NT2/D1 (cell line): ENCODE measurements at regions not wholly inside any gene's neighbourhood (a gene's known extent, or its start where the extent isn't known, plus 50 kb on each side); places are given as distances from the start of the nearest gene placed in this dataset.

Experiments used
- DNase-seq: peaks from one replicate; pipeline ENCODE4 v3.0.0-alpha.2; 2011; ENCODE audit warnings: low read depth, low spot score
- H3K27me3 ChIP-seq: 2 replicates; pipeline ENCODE4 v1.6.0; 2011; ENCODE audit warnings: mild to moderate bottlenecking; ENCODE audit not compliant: insufficient read length, insufficient read depth
- H3K36me3 ChIP-seq: 2 replicates; pipeline ENCODE4 v1.6.1; 2011; ENCODE audit warnings: mild to moderate bottlenecking, low read length, mixed read lengths; ENCODE audit not compliant: insufficient read depth, insufficient read length
- H3K4me1 ChIP-seq: 2 replicates; pipeline ENCODE4 v1.5.1; 2011; ENCODE audit not compliant: insufficient read depth, insufficient read length
- H3K4me3 ChIP-seq: 2 replicates; pipeline ENCODE4 v1.5.1; 2011; ENCODE audit warnings: low read depth; ENCODE audit not compliant: insufficient read length
- H3K9ac ChIP-seq: 2 replicates; pipeline ENCODE4 v1.6.0; 2011; ENCODE audit warnings: low read depth; ENCODE audit not compliant: insufficient read length
- H3K9me3 ChIP-seq: 2 replicates; pipeline ENCODE4 v1.5.1; 2011; ENCODE audit warnings: mild to moderate bottlenecking, low read length; ENCODE audit not compliant: insufficient read depth
- SUZ12 ChIP-seq: IDR thresholded peaks from 2 replicates; pipeline ENCODE4 v1.6.1; 2011; ENCODE audit not compliant: insufficient read length, insufficient read depth; ENCODE audit errors: extremely low read depth
- YY1 ChIP-seq: IDR thresholded peaks from 2 replicates; pipeline ENCODE4 v1.6.1; 2011; ENCODE audit not compliant: insufficient read length, insufficient read depth
- ZNF274 ChIP-seq: IDR thresholded peaks from 2 replicates; pipeline ENCODE4 v1.6.1; 2011; ENCODE audit warnings: mild to moderate bottlenecking, low read depth, low read length

DNA sequence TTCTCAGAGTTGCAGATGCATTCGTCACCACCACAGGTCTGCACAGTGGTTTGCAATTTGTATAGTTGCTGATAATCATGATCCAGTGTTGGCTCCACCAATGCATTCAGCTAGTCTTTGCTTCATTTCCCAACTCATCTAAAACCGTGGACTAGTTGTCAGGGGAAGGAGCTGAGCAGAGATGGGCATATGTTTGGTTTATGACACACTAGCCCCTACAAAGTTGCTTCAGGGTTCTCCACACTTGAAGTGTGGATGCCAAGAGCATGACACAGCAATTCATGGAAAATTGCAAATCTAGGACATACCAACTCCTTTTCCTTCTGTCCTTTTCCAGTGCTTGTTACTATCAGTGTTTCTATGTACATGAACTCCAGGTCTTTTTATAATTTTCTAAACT is 168.0 kb downstream of the TNFSF13B start:
- H3K27me3 ChIP-seq = no peaks in the 10 kb centered on the region
- H3K4me1 ChIP-seq = no peaks in the 10 kb centered on the region
- no peaks in the 10 kb centered on the region for H3K36me3 ChIP-seq
- no peaks in the 10 kb centered on the region for H3K9me3 ChIP-seq
- no peak for DNase-seq
- TF ChIP-seq YY1 (no peak), SUZ12 (no peak), ZNF274 (no peak)
- H3K4me3 ChIP-seq = no peak overlapping the region
- no peak overlapping the region for H3K9ac ChIP-seq

DNA sequence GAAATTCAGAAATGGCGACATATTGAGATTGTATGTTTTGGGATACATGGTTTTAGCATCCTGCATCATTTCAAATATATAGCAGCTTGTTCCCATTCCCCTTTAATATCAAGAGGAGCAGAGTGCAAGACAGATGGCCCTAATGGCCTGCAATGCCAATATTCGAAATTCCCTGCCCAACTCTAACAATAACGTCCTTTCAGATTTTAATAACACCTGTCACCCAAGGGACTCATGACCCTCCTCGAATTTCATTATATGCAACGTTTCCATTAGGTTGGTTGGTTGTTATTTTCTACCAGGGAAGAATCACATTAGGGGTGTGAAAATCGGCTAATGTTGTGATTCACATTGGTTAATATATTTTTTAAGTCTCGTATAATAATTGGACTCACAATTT is 170.0 kb downstream of the TNFSF13B start:
- Histone ChIP-seq H3K27me3 (no peaks in the 10 kb centered on the region), H3K4me3 (no peak overlapping the region), H3K9ac (no peak overlapping the region), H3K9me3 (no peaks in the 10 kb centered on the region), H3K36me3 (no peaks in the 10 kb centered on the region), H3K4me1 (no peaks in the 10 kb centered on the region)
- DNase-seq = no peak
- TF ChIP-seq YY1 (no peak), ZNF274 (no peak), SUZ12 (no peak)

DNA sequence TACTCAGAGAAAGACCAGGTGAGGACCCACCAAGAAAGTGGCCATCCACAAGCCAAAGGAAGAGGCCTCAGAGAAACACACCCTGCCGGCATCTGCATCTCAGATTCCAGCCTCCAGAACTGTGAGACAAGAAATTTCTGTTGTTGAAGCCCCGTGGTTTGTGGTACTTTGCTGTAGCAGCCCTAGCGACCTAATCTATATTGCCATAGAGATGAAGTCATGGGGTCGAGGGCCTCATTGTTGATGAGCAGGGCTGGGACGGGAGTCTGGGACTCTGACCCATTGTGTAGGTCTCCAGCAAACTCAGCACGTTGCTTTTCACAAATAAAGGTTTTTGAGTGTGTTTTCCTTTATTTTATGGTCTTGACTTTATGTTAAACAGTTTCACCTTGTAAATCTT is 174.9 kb downstream of the TNFSF13B start:
- Histone ChIP-seq H3K36me3 (no peaks in the 10 kb centered on the region), H3K9me3 (no peaks in the 10 kb centered on the region), H3K4me3 (no peak overlapping the region), H3K27me3 (no peaks in the 10 kb centered on the region), H3K9ac (no peak overlapping the region), H3K4me1 (no peaks in the 10 kb centered on the region)
- TF ChIP-seq YY1 = no peak
- TF ChIP-seq SUZ12 = no peak
- no peak for DNase-seq

DNA sequence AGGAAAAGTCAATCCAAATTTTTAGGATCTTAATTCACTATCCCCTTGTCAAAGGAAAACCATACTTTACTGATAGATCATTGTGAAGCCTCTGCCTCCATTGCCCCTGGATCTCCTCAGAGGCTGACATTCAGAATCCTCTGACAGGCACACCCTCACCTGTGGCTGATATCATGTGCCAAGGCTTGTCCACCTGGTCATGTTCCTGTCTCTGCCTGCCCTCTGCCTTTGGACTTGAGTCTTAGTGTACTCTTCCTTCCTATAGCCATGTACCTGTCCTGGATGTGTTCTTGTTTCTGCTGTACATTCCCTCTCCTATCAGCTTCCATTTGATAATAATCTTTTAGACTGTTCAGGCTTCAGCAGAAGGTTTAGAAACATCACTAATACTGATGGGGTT is 179.4 kb downstream of the TNFSF13B start:
- Histone ChIP-seq H3K27me3 (no peaks in the 10 kb centered on the region), H3K9ac (no peak overlapping the region), H3K9me3 (no peaks in the 10 kb centered on the region), H3K4me3 (no peak overlapping the region), H3K4me1 (no peaks in the 10 kb centered on the region), H3K36me3 (no peaks in the 10 kb centered on the region)
- TF ChIP-seq YY1 (no peak), SUZ12 (no peak), ZNF274 (no peak)
- DNase-seq = no peak

DNA sequence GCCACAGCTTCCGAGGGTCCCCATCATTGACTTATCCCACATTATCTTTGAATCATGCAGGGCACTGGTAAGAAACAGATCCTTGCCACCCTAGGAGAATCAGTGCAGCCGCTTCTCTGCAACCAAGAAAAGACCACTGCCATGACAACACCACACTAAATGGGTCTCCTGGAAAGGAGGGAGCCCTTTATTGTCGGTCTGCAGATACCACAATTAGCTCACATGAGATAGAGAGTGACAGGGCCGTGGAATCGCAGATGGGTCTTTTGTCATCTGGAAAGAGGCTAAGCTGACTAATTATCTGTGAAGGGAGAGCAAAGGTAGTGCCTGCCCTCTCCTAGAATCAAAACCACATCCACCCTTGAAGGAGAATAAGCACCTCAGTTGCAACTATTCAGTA is 178.3 kb upstream of the MYO16 start:
- Histone ChIP-seq H3K36me3 (no peaks in the 10 kb centered on the region), H3K27me3 (no peaks in the 10 kb centered on the region), H3K9me3 (no peaks in the 10 kb centered on the region; the same call in 1 of the 2 replicates), H3K4me3 (no peak overlapping the region), H3K4me1 (no peaks in the 10 kb centered on the region), H3K9ac (no peak overlapping the region)
- TF ChIP-seq SUZ12 (no peak), YY1 (no peak), ZNF274 (no peak)
- no peak for DNase-seq

DNA sequence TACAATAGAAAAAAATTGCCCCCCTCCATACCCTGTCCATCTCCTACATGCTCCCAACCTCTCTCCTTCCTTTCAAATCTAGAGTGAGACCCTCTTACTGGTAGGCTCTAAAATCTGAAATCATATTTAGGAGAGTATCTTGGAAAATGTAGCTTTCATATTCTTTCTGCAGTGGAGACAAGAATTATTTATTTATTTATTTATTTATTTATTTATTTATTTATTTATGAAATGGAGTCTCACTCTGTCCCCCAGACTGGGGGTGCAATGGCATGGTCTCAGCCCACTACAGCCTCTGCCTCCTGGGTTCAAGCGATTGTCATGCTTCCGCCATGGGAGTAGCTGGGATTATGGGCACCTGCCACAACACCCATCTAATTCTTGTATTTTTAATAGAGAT is 174.1 kb upstream of the MYO16 start:
- H3K27me3 ChIP-seq = no peaks in the 10 kb centered on the region
- H3K9ac ChIP-seq = no peak overlapping the region
- H3K4me3 ChIP-seq = no peak overlapping the region
- no peaks in the 10 kb centered on the region; the same call in 1 of the 2 replicates for H3K9me3 ChIP-seq
- H3K4me1 ChIP-seq = no peaks in the 10 kb centered on the region
- TF ChIP-seq SUZ12 = no peak
- no peak for TF ChIP-seq YY1
- TF ChIP-seq ZNF274 = no peak
- no peak for DNase-seq
- H3K36me3 ChIP-seq = no peaks in the 10 kb centered on the region

DNA sequence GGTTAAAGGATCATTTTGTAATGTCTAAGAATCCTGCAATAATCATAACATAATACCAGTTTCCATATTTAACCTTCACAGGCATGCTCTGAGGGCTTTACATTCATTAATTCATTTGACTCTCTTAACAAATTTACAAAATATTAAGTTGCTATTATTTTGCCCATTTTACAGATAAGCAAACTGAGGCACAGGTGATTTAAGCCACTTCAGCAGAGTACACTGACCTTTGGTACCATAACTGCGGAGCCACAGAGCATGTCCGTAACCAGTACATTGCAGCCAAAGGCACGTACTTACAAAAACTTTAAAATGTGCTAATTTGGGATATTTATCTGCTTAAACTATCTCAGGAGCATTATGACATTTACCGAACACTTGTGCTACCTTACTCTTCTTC is 169.4 kb upstream of the MYO16 start:
- Histone ChIP-seq H3K36me3 (no peaks in the 10 kb centered on the region), H3K4me3 (no peak overlapping the region), H3K9ac (no peak overlapping the region), H3K9me3 (no peaks in the 10 kb centered on the region; the same call in 1 of the 2 replicates), H3K4me1 (no peaks in the 10 kb centered on the region), H3K27me3 (no peaks in the 10 kb centered on the region)
- TF ChIP-seq ZNF274 (no peak), SUZ12 (no peak), YY1 (no peak)
- no peak for DNase-seq

DNA sequence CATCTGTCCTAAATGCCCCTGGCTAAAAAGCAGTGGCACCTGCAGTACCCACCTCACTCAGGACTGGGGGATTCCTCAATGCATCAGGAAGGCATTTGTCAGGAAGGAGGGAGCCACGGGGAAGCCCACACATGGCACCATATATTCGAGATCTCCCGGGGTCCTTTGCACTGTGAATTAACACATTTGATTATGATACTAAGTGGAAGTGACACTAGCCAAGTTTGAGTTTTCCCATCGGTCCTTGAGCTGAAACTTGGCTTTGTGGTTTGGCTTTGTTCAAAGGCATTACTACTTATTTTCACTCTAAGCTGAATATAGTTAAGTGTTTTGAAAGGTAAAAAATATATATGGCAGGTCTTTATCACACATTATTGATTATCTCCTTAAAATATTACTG is 168.7 kb upstream of the MYO16 start:
- H3K9ac ChIP-seq = no peak overlapping the region
- no peak for TF ChIP-seq ZNF274
- TF ChIP-seq YY1 = no peak
- no peak for TF ChIP-seq SUZ12
- no peaks in the 10 kb centered on the region; the same call in 1 of the 2 replicates for H3K9me3 ChIP-seq
- H3K4me3 ChIP-seq = no peak overlapping the region
- no peaks in the 10 kb centered on the region for H3K4me1 ChIP-seq
- no peak for DNase-seq
- no peaks in the 10 kb centered on the region for H3K36me3 ChIP-seq
- no peaks in the 10 kb centered on the region for H3K27me3 ChIP-seq
